Aorta (tissue), 5 donors: ENCODE measurements at regions not wholly inside any gene's neighbourhood (a gene's known extent, or its start where the extent isn't known, plus 50 kb on each side); places are given as distances from the start of the nearest gene placed in this dataset.
"Not testable (repeated sequence)": the region's sequence is repeated elsewhere in the genome, so short reads cannot be mapped to it uniquely, and the experiment has no call there.

Source experiments
- ATAC-seq: fragments of 200-7000 bp; cut with Tn5 transposase; one replicate; pipeline ENCODE4 v1.9.1; 2022; ENCODE audit warnings: moderate library complexity; ENCODE audit not compliant: low FRiP score
- DNase-seq, 2 donors: peaks; one replicate each; pipeline ENCODE4 v3.0.0-alpha.2; 2020
- H3K27ac ChIP-seq, 2 donors: one replicate each; pipeline ENCODE4 v1.5.1; 2013; ENCODE audit warnings: low read length in 2 of 2, mild to moderate bottlenecking in 2 of 2, moderate library complexity in 2 of 2, control low read depth in 1 of 2, inconsistent platforms in 1 of 2, low read depth in 1 of 2
- H3K27me3 ChIP-seq, 2 donors: one replicate each; pipeline ENCODE4 v1.6.1; 2013; ENCODE audit warnings: control low read depth in 1 of 2, low read length in 1 of 2, mild to moderate bottlenecking in 1 of 2, moderate library complexity in 1 of 2; ENCODE audit not compliant: insufficient read depth in 2 of 2, control insufficient read depth in 1 of 2
- H3K36me3 ChIP-seq, 2 donors: one replicate each; pipeline ENCODE4 v1.6.1; 2013; ENCODE audit warnings: control low read depth in 1 of 2, low read length in 1 of 2, mild to moderate bottlenecking in 1 of 2; ENCODE audit not compliant: insufficient read depth in 2 of 2, control insufficient read depth in 1 of 2
- H3K4me1 ChIP-seq, 2 donors: one replicate each; pipeline ENCODE4 v1.6.1; 2013; ENCODE audit warnings: low read length in 2 of 2, control low read depth in 1 of 2, mild to moderate bottlenecking in 1 of 2, moderate library complexity in 1 of 2; ENCODE audit not compliant: insufficient read depth in 2 of 2, control insufficient read depth in 1 of 2
- H3K4me3 ChIP-seq, 2 donors: one replicate each; pipeline ENCODE4 v1.5.1; 2013; ENCODE audit warnings: low read length in 2 of 2, control low read depth in 1 of 2, mild to moderate bottlenecking in 1 of 2
- H3K9me3 ChIP-seq: one replicate; pipeline ENCODE4 v1.6.1; 2013; ENCODE audit warnings: mild to moderate bottlenecking, low read length; ENCODE audit not compliant: control insufficient read depth
- WGBS, 2 donors: extraction: QIAGEN DNeasy Blood & Tissue Kit; methylation state at CpG; one replicate each; pipeline ENCODE4 v1.1.7; 2013; 5-methylcytosine and 5-hydroxymethylcytosine counted together
- intact Hi-C, 2 donors: fragments of 100-400 bp; cut with DNase I; formaldehyde crosslinking; loops; one replicate each; pipeline versions ENCODE4 v1.14.2 to v1.15.0; 2022
- donor health status: healthy with polysubstance abuse.
- donor health status: Bipolar disorder and iron deficiency.
- donor health status: DM: no; HTN: no; CAD: no.
- donor health status: DM: no; HTN: no; CAD: no.
- donor health status: DM: yes; HTN: yes; CAD: no.

DNA sequence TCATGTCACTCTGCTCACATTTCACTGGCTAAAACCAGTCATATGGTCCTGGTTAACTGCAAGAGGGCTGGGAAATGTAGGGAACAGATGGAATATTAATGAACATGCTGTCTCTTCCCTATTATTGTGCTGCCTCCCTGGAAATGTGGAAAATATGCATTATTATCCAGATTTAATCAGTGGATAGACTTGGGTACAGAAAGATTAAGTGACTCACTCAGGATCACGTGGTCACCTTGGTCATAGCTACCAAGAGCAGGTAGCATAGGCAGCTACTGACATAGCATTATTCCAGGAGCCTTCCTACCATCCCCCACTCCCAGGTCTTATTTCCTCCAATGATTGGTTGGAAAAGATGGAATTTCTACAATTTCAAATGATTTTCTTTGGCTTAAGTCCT lies 141.1 kb downstream of the HRH4 start:
- Histone ChIP-seq H3K27me3 (no peaks in the 10 kb centered on the region), H3K27ac (no peak overlapping the region), H3K4me1 (no peaks in the 10 kb centered on the region), H3K4me3 (no peak overlapping the region), H3K36me3 (no peaks in the 10 kb centered on the region), H3K9me3 (no peaks in the 10 kb centered on the region)
- intact Hi-C loops: loop anchor here (2.0 to 5.0 kb wide), 2 partner anchors 125 to 126 kb away; no protein-coding TSS in a partner anchor
- no peak for DNase-seq
- 63 to 72% methylated on average over 1 of the region's 1 CpG for WGBS, 2 donors
- ATAC-seq: no peak

GRCh38 chr18:24602201-24602600 lies 141.8 kb downstream of the HRH4 start:
- Histone ChIP-seq H3K36me3 (no peaks in the 10 kb centered on the region), H3K9me3 (no peaks in the 10 kb centered on the region), H3K4me3 (no peak overlapping the region), H3K27ac (no peak overlapping the region), H3K4me1 (no peaks in the 10 kb centered on the region), H3K27me3 (no peaks in the 10 kb centered on the region)
- DNase-seq: no peak
- WGBS, 2 donors: 94% methylated on average over 4 of the region's 4 CpGs
- no peak for ATAC-seq
- intact Hi-C loops: loop anchor here in 1 of 2 donors (5.0 kb wide), 1 partner anchor 125 kb away; no protein-coding TSS in a partner anchor

DNA sequence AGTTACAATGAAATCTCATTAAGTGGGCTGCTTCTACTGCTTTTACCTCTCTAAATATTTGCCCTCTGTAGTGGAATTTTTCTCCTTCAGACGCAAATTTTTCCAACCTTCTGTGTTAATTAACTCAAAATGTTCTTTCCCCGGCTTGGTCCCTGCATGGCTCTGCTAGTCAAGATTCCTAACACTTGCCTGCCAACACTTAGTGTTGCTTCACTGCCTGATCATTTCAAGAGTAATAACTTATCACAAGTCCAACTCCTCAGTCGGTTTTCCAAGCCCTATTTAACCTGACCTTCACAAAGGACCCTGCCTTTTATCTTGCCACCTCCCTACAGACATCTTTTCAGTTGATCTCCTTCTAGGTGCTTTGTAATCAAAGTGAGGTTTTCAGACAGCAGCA lies 142.7 kb downstream of the HRH4 start:
- intact Hi-C loops: loop anchor here in 1 of 2 donors (5.0 kb wide), 1 partner anchor 124 kb away; no protein-coding TSS in a partner anchor
- no peak for ATAC-seq

GRCh38 chr18:24605444-24605843 lies 145.0 kb downstream of the HRH4 start:
- Histone ChIP-seq H3K4me3 (no peak overlapping the region), H3K36me3 (no peaks in the 10 kb centered on the region), H3K27me3 (no peaks in the 10 kb centered on the region), H3K27ac (no peak overlapping the region), H3K9me3 (no peaks in the 10 kb centered on the region), H3K4me1 (no peaks in the 10 kb centered on the region)
- intact Hi-C loops: no loop called here
- 73 to 88% methylated on average over 1 of the region's 1 CpG for WGBS, 2 donors
- ATAC-seq (no peak), DNase-seq (no peak)

More for the DNA sequence above, 142.7 kb downstream of the HRH4 start:
- no peak for DNase-seq
- Histone ChIP-seq H3K9me3 (no peaks in the 10 kb centered on the region), H3K4me1 (no peaks in the 10 kb centered on the region), H3K27ac (no peak overlapping the region), H3K36me3 (no peaks in the 10 kb centered on the region), H3K27me3 (no peaks in the 10 kb centered on the region), H3K4me3 (no peak overlapping the region)
- WGBS, 2 donors: 57 to 58% methylated on average over 3 of the region's 3 CpGs

DNA sequence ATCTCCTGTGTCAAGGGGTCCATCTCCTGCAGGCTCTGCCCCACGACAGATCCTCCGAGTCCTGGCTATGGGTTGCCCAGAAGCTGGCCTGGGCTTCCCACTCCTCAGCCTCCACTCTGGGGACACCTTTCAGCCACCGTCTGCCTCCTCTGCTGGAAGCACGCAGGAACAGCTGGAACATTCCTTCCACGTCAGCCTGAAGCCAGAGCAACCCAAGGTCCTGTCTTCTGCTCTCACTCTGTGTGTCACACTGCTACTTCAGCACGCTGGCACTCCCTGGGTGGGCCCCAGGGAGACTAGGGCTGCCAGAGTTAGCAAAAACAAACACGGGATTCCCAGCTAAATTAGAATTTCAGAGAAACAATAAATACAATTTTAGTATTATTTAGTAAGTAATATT lies 148.8 kb downstream of the HRH4 start:
- no peak for DNase-seq
- WGBS, 2 donors: 44 to 48% methylated on average over 7 of the region's 7 CpGs
- no peak overlapping the region for H3K27ac ChIP-seq
- no peaks in the 10 kb centered on the region for H3K4me1 ChIP-seq
- H3K9me3 ChIP-seq: no peaks in the 10 kb centered on the region
- peaks cover 0 to 1% of the 10 kb centered on the region in 2 donors for H3K27me3 ChIP-seq
- ATAC-seq: no peak
- no peak overlapping the region for H3K4me3 ChIP-seq
- intact Hi-C loops: no loop called here
- H3K36me3 ChIP-seq: no peaks in the 10 kb centered on the region

GRCh38 chr18:24611075-24611474 lies 150.6 kb downstream of the HRH4 start:
- intact Hi-C loops: no loop called here
- Histone ChIP-seq H3K27me3 (peaks cover 0 to 1% of the 10 kb centered on the region in 2 donors), H3K27ac (no peak overlapping the region), H3K9me3 (no peaks in the 10 kb centered on the region), H3K36me3 (no peaks in the 10 kb centered on the region), H3K4me3 (no peak overlapping the region), H3K4me1 (no peaks in the 10 kb centered on the region)
- ATAC-seq (no peak), DNase-seq (no peak)
- WGBS, 2 donors: 77 to 80% methylated on average over 8 of the region's 8 CpGs

DNA sequence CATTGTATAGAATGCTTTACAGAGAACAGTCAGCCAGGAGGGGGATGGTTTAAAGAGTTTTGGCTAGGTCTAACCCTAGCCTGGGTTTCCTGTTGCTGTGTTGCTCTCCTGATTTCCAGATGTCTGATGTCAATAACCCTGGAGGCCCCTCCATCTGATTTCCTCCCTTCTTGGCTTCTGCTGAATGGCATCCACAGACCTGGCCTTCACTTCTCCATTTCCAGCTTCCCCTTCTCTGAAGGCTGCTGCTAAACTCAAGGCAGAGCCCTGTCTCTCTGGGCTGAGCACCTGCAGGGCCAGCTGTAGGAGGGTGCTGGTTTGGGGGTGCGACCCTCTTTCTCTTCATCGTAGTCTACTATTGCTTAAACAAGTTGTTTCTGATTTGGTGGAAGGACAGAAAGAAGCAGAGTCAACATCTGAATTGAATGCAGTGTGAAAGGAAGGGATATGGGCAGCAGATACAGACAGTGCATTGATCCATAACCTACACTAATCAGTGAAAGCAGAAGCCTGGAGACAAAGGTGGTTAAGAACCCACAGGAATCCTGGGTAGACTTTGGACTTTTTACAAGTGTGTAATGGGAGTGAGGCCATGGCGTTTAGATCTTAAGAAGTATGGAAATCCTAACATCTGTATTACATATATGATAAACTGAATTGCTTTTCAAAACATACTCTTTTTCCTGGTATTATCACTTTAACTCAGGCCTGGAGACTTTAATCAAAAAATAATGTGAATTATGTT lies 153.6 kb downstream of the HRH4 start:
- Histone ChIP-seq H3K36me3 (no peaks in the 10 kb centered on the region), H3K27ac (no peak overlapping the region), H3K4me1 (no peaks in the 10 kb centered on the region), H3K27me3 (peaks cover 0 to 1% of the 10 kb centered on the region in 2 donors), H3K9me3 (no peaks in the 10 kb centered on the region), H3K4me3 (no peak overlapping the region)
- WGBS, 2 donors: 87 to 88% methylated on average over 3 of the region's 3 CpGs
- no peak for DNase-seq
- no peak for ATAC-seq
- intact Hi-C loops: no loop called here

GRCh38 chr18:24616653-24617052 lies 156.2 kb downstream of the HRH4 start:
- H3K9me3 ChIP-seq: no peaks in the 10 kb centered on the region
- no peaks in the 10 kb centered on the region for H3K4me1 ChIP-seq
- H3K36me3 ChIP-seq: no peaks in the 10 kb centered on the region
- intact Hi-C loops: no loop called here
- DNase-seq (no peak), ATAC-seq (no peak)
- no peak overlapping the region for H3K27ac ChIP-seq
- WGBS, 2 donors: 57 to 61% methylated on average over 3 of the region's 3 CpGs
- no peak overlapping the region for H3K4me3 ChIP-seq
- H3K27me3 ChIP-seq: peaks cover 0 to 1% of the 10 kb centered on the region in 2 donors

- H3K4me1 ChIP-seq, H3K9me3 ChIP-seq, DNase-seq, H3K27me3 ChIP-seq, ATAC-seq, H3K27ac ChIP-seq, intact Hi-C loops, H3K36me3 ChIP-seq, H3K4me3 ChIP-seq: not testable (repeated sequence)
- WGBS, 2 donors: 34 to 42% methylated on average over 9 of the region's 17 CpGs
These were observed 164.0 kb downstream of the HRH4 start for GRCh38 chr18:24624421-24624820.
